Activated naive CD8-positive, alpha-beta T cell treated with anti-CD3 and anti-CD28 coated beads, Interleukin-2, amount 50 U/mL, for 24 hours (primary cell): ENCODE measurements at regions not wholly inside any gene's neighbourhood (a gene's known extent, or its start where the extent isn't known, plus 50 kb on each side); places are given as distances from the start of the nearest gene placed in this dataset.
"Not testable (repeated sequence)": the region's sequence is repeated elsewhere in the genome, so short reads cannot be mapped to it uniquely, and the experiment has no call there.

Source experiments
- ATAC-seq: fragments of 150-1000 bp; cut with Tn5 transposase; one replicate; pipeline ENCODE4 v1.10.0; 2021
- DNase-seq: peaks from one replicate; pipeline ENCODE4 v3.0.0; 2021
- H3K27ac Mint-ChIP-seq: one replicate; pipeline ENCODE4 v1.8.0; 2021; ENCODE audit warnings: mild to moderate bottlenecking, mixed read lengths
- H3K27me3 Mint-ChIP-seq: one replicate; pipeline ENCODE4 v1.8.0; 2021; ENCODE audit warnings: mixed read lengths
- H3K36me3 Mint-ChIP-seq: one replicate; pipeline ENCODE4 v1.8.0; 2021; ENCODE audit warnings: low read depth, mixed read lengths
- H3K4me1 Mint-ChIP-seq: one replicate; pipeline ENCODE4 v1.8.0; 2021; ENCODE audit warnings: mixed read lengths
- H3K4me3 Mint-ChIP-seq: one replicate; pipeline ENCODE4 v1.8.0; 2021; ENCODE audit warnings: mild to moderate bottlenecking, moderate library complexity, mixed read lengths
- H3K9me3 Mint-ChIP-seq: one replicate; pipeline ENCODE4 v1.8.0; 2021; ENCODE audit warnings: mixed read lengths

DNA sequence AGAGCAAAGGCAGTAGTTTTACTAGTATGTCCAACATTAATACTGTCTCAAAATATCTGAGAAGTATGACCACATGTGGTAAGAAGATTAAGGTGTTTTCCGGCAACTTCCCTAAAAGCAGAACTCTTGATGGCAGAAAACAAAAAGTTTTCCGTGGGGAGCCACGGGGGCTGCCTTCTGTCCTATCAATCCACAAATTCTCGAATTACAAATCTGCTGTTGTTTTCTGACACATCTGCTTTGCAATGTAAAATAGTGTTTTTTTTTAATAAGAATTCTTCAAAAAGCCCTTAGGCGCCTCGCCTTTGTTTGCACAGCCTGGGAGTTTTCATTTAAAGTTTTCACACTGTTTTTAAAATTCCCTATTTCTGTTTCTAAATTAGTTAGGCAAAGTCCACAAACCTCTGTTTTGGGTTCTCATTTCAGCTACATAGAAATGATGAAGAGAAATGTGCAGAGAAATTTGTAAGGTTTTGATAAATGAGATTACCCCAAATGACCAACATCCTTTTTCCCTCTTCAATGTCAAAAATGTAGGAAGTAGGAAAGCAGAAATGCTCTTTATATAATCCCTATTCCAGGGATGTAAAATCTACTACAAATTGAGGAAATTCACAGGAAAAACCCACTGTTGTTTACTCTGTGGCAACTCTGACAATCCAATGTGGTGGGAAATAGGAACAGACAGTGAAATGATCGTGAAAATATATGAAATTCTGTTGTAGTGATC is 385.8 kb downstream of the ZEB2 start:
- Mint-ChIP-seq H3K9me3 (peaks cover 3% of the 10 kb centered on the region), H3K36me3 (peaks cover 11% of the 10 kb centered on the region), H3K27me3 (no peaks in the 10 kb centered on the region), H3K27ac (no peak overlapping the region), H3K4me1 (peaks cover 23% of the 10 kb centered on the region), H3K4me3 (no peak overlapping the region)
- ATAC-seq (no peak), DNase-seq (no peak)

- no peak overlapping the region for H3K27ac Mint-ChIP-seq
- peaks cover 3% of the 10 kb centered on the region for H3K9me3 Mint-ChIP-seq
- no peaks in the 10 kb centered on the region for H3K27me3 Mint-ChIP-seq
- peaks cover 7% of the 10 kb centered on the region for H3K36me3 Mint-ChIP-seq
- ATAC-seq (no peak), DNase-seq (no peak)
- no peak overlapping the region for H3K4me3 Mint-ChIP-seq
- H3K4me1 Mint-ChIP-seq = peaks cover 31% of the 10 kb centered on the region
Measured at GRCh38 chr2:144132357-144132756, 387.6 kb downstream of the ZEB2 start.

DNA sequence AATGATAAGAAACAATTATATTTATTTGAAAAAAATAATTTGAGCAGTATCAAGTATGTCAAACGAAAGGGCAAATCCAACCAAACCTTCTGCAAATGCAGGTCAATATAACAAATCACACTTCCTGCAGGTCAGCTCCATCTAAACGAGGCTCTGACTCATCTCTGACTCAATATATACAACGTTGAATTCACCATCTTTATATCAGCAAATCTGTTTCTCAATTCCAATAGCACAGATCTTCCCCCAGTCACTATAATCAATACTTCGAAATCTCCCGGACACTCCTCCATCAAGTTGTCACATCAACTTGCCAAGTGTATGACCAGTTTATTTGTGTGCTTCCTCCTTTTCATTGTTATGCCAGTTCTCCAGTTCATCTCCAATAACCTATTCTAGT is 388.9 kb downstream of the ZEB2 start:
- peak overlapping the region; percentile 10 for H3K27ac Mint-ChIP-seq
- H3K4me3 Mint-ChIP-seq = no peak overlapping the region
- DNase-seq (no peak), ATAC-seq (no peak)
- H3K36me3 Mint-ChIP-seq = peaks cover 12% of the 10 kb centered on the region
- peaks cover 32% of the 10 kb centered on the region for H3K4me1 Mint-ChIP-seq
- H3K27me3 Mint-ChIP-seq = no peaks in the 10 kb centered on the region
- peaks cover 3% of the 10 kb centered on the region for H3K9me3 Mint-ChIP-seq

DNA sequence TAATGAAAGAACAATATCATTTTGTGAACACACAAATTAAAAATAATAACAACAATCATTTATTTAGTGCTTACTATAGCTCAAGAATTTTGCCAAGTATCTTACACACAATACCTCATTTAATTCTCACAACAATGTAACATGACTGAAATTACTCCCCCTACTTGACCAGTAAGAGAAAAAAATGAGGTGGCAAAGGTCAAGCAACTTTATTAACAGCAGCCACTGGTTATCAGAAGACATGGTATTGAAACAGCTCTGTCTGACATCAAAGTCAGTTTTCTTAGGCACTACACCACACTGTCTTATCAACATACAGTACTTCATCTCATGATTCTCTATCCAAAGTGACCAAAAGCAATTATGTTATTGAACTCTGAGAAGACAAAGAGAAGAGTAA is 389.4 kb downstream of the ZEB2 start:
- peaks cover 3% of the 10 kb centered on the region for H3K9me3 Mint-ChIP-seq
- peaks cover 12% of the 10 kb centered on the region for H3K36me3 Mint-ChIP-seq
- H3K27ac Mint-ChIP-seq = peak overlapping the region; percentile 9
- no peak overlapping the region for H3K4me3 Mint-ChIP-seq
- ATAC-seq (no peak), DNase-seq (no peak)
- H3K4me1 Mint-ChIP-seq = peaks cover 32% of the 10 kb centered on the region
- H3K27me3 Mint-ChIP-seq = no peaks in the 10 kb centered on the region

GRCh38 chr2:144128130-144128746 is 391.7 kb downstream of the ZEB2 start:
- Mint-ChIP-seq H3K27me3 (no peaks in the 10 kb centered on the region), H3K4me3 (no peak overlapping the region), H3K9me3 (peaks cover 3% of the 10 kb centered on the region), H3K4me1 (peaks cover 32% of the 10 kb centered on the region), H3K36me3 (peaks cover 12% of the 10 kb centered on the region), H3K27ac (peak overlapping the region; percentile 28)
- no peak for DNase-seq
- ATAC-seq = peak; percentile 56

- ATAC-seq (no peak), DNase-seq (no peak)
- H3K27ac Mint-ChIP-seq = peak overlapping the region; percentile 68
- peaks cover 32% of the 10 kb centered on the region for H3K4me1 Mint-ChIP-seq
- no peaks in the 10 kb centered on the region for H3K27me3 Mint-ChIP-seq
- no peak overlapping the region for H3K4me3 Mint-ChIP-seq
- peaks cover 3% of the 10 kb centered on the region for H3K9me3 Mint-ChIP-seq
- peaks cover 12% of the 10 kb centered on the region for H3K36me3 Mint-ChIP-seq
Measured at GRCh38 chr2:144127693-144128092, 392.2 kb downstream of the ZEB2 start.

- Mint-ChIP-seq H3K36me3 (peaks cover 12% of the 10 kb centered on the region), H3K27ac (no peak overlapping the region), H3K4me3 (no peak overlapping the region), H3K27me3 (no peaks in the 10 kb centered on the region), H3K4me1 (peaks cover 29% of the 10 kb centered on the region), H3K9me3 (peaks cover 3% of the 10 kb centered on the region)
- DNase-seq (no peak), ATAC-seq (no peak)
Measured at GRCh38 chr2:144126302-144126701, 393.6 kb downstream of the ZEB2 start.

GRCh38 chr2:144125751-144126150 is 394.2 kb downstream of the ZEB2 start:
- Mint-ChIP-seq H3K4me3 (no peak overlapping the region), H3K4me1 (peaks cover 26% of the 10 kb centered on the region), H3K36me3 (peaks cover 10% of the 10 kb centered on the region), H3K27me3 (no peaks in the 10 kb centered on the region), H3K9me3 (no peaks in the 10 kb centered on the region), H3K27ac (no peak overlapping the region)
- no peak for DNase-seq
- no peak for ATAC-seq

DNA sequence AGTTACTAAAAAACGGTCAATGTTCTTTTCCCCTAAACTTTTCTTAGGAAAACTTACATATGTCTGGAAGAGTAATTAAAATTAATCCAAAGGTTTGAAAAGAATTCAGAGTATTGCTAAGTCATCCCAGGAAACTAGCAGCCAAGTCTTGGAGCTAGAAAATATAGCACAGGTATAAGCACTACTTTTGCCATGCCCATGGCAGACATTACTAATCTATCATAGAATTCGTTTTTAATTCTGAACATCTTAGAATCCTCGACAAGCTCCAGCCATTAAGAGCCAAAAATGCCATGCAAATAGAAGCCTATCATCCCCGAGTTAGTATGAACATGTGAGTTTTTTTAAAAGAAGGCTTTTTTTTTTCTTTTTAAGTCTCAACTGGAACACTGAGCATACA is 395.0 kb downstream of the ZEB2 start:
- Mint-ChIP-seq H3K27me3 (no peaks in the 10 kb centered on the region), H3K9me3 (no peaks in the 10 kb centered on the region), H3K4me3 (no peak overlapping the region), H3K36me3 (peaks cover 11% of the 10 kb centered on the region), H3K4me1 (peaks cover 17% of the 10 kb centered on the region), H3K27ac (no peak overlapping the region)
- DNase-seq (no peak), ATAC-seq (no peak)

DNA sequence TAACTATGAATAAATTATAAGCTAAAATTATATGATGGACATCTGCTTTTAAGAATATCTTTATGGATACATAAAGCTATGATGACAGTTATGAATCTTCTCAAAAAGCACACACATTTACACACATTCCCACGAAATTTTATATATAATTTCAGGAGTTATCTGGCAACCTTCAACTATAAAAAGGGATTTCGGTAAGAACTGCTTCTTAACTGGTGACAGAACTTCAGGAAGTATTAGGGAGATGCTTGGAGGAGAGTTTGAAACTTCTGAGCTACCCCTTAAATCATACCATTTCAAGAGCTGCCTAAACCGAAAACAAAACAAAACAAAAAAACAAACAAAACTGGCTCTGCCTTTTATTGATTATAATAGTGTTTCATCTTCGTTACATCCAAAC is 399.4 kb downstream of the ZEB2 start:
- no peak overlapping the region for H3K27ac Mint-ChIP-seq
- H3K36me3 Mint-ChIP-seq = peaks cover 15% of the 10 kb centered on the region
- H3K4me3 Mint-ChIP-seq = no peak overlapping the region
- H3K9me3 Mint-ChIP-seq = peaks cover 4% of the 10 kb centered on the region
- DNase-seq (no peak), ATAC-seq (no peak)
- H3K27me3 Mint-ChIP-seq = no peaks in the 10 kb centered on the region
- peaks cover 16% of the 10 kb centered on the region for H3K4me1 Mint-ChIP-seq

- H3K4me3 Mint-ChIP-seq = no peak overlapping the region
- no peak for DNase-seq
- H3K27ac Mint-ChIP-seq = peak overlapping the region; percentile 43
- H3K36me3 Mint-ChIP-seq = peaks cover 32% of the 10 kb centered on the region
- H3K27me3 Mint-ChIP-seq = no peaks in the 10 kb centered on the region
- H3K9me3 Mint-ChIP-seq = peaks cover 13% of the 10 kb centered on the region
- ATAC-seq = peak; percentile 57
- H3K4me1 Mint-ChIP-seq = peaks cover 33% of the 10 kb centered on the region
Measured at GRCh38 chr2:144117086-144117485, 402.8 kb downstream of the ZEB2 start.

GRCh38 chr2:144115739-144116291 is 404.1 kb downstream of the ZEB2 start:
- H3K27me3 Mint-ChIP-seq = no peaks in the 10 kb centered on the region

GRCh38 chr2:144114760-144115159 is 405.2 kb downstream of the ZEB2 start:
- peaks cover 13% of the 10 kb centered on the region for H3K9me3 Mint-ChIP-seq
- no peaks in the 10 kb centered on the region for H3K27me3 Mint-ChIP-seq
- ATAC-seq = no peak
- no peak overlapping the region for H3K27ac Mint-ChIP-seq
- DNase-seq = no peak
- peaks cover 33% of the 10 kb centered on the region for H3K4me1 Mint-ChIP-seq
- H3K4me3 Mint-ChIP-seq = no peak overlapping the region
- H3K36me3 Mint-ChIP-seq = peaks cover 36% of the 10 kb centered on the region

More at GRCh38 chr2:144115739-144116291, 404.1 kb downstream of the ZEB2 start:
- Mint-ChIP-seq H3K27ac (no peak overlapping the region), H3K4me3 (no peak overlapping the region), H3K36me3 (peaks cover 32% of the 10 kb centered on the region), H3K4me1 (peaks cover 33% of the 10 kb centered on the region), H3K9me3 (peaks cover 13% of the 10 kb centered on the region)
- DNase-seq = no peak
- ATAC-seq = no peak

DNA sequence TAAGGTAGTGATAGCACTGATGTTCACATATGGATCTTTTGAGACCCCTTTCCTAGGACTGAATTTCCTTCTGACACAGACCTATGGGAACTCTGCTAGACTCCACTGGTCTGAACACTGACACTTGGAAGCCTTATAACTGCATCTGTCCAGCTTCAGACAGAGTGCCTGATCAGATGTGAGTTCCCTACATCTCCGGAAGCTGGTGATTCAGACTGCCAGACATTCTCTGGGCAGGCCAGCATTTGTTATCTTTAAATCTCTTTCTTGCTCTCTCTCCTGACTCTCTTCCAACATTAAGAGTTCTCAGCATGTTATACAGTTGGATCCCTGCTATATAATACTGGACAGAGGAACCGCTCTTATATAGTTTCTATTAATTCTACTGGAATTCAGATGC is 408.5 kb downstream of the ZEB2 start:
- no peak overlapping the region for H3K27ac Mint-ChIP-seq
- H3K36me3 Mint-ChIP-seq = peaks cover 49% of the 10 kb centered on the region
- peaks cover 17% of the 10 kb centered on the region for H3K9me3 Mint-ChIP-seq
- ATAC-seq (no peak), DNase-seq (no peak)
- no peak overlapping the region for H3K4me3 Mint-ChIP-seq
- no peaks in the 10 kb centered on the region for H3K27me3 Mint-ChIP-seq
- H3K4me1 Mint-ChIP-seq = peaks cover 21% of the 10 kb centered on the region

GRCh38 chr2:144106104-144106503 is 413.8 kb downstream of the ZEB2 start:
- H3K4me3 Mint-ChIP-seq, H3K4me1 Mint-ChIP-seq, H3K27ac Mint-ChIP-seq, ATAC-seq, H3K27me3 Mint-ChIP-seq, DNase-seq: not testable (repeated sequence)
- Mint-ChIP-seq H3K36me3 (peaks cover 48% of the 10 kb centered on the region), H3K9me3 (peaks cover 13% of the 10 kb centered on the region)
